KMS-11 (cell line): ENCODE measurements at regions not wholly inside any gene's neighbourhood (a gene's known extent, or its start where the extent isn't known, plus 50 kb on each side); places are given as distances from the start of the nearest gene placed in this dataset.

Experiments used
- H2AFZ ChIP-seq: fragments of 200-600 bp; sonication (generic); 2 replicates; pipeline ENCODE4 v1.6.1; 2016; ENCODE audit warnings: antibody characterized with exemption, mixed run types, low read depth
- H3K27ac ChIP-seq: fragments of 200-600 bp; sonication (generic); 2 replicates; pipeline ENCODE4 v1.6.1; 2016; ENCODE audit warnings: mild to moderate bottlenecking, mixed run types
- H3K27me3 ChIP-seq: fragments of 200-600 bp; sonication (generic); 2 replicates; pipeline ENCODE4 v1.6.1; 2017; ENCODE audit warnings: mild to moderate bottlenecking, low read depth, mixed run types, moderate library complexity; ENCODE audit not compliant: insufficient read depth
- H3K36me3 ChIP-seq: fragments of 200-600 bp; sonication (generic); 2 replicates; pipeline ENCODE4 v1.6.1; 2017; ENCODE audit warnings: mild to moderate bottlenecking, mixed run types; ENCODE audit not compliant: insufficient read depth
- H3K4me1 ChIP-seq: fragments of 200-600 bp; sonication (generic); 2 replicates; pipeline ENCODE4 v1.6.1; 2016; ENCODE audit warnings: mild to moderate bottlenecking, low read depth, mixed run types; ENCODE audit not compliant: poor library complexity, severe bottlenecking
- H3K4me2 ChIP-seq: fragments of 200-600 bp; sonication (generic); 2 replicates; pipeline ENCODE4 v1.7.0; 2016; ENCODE audit warnings: mild to moderate bottlenecking, mixed run types
- H3K4me3 ChIP-seq: fragments of 200-600 bp; sonication (generic); IDR thresholded peaks from 2 replicates; pipeline ENCODE4 v1.6.1; 2017; ENCODE audit warnings: low read depth, low read length, mixed read lengths; ENCODE audit not compliant: insufficient read depth
- H3K79me2 ChIP-seq: fragments of 200-600 bp; sonication (generic); 2 replicates; pipeline ENCODE4 v1.6.1; 2016; ENCODE audit warnings: low read depth, mixed run types; ENCODE audit not compliant: insufficient read depth
- H3K9ac ChIP-seq: fragments of 200-600 bp; sonication (generic); 2 replicates; pipeline ENCODE4 v1.6.1; 2016; ENCODE audit warnings: mild to moderate bottlenecking, mixed run types
- H4K20me1 ChIP-seq: fragments of 200-600 bp; sonication (generic); 2 replicates; pipeline ENCODE4 v1.6.1; 2016; ENCODE audit warnings: mild to moderate bottlenecking, mixed run types; ENCODE audit not compliant: insufficient read depth
- CTCF ChIP-seq: fragments of 200-600 bp; sonication (generic); conservative IDR thresholded peaks from 2 replicates; pipeline ENCODE4 v1.6.1; 2017; ENCODE audit warnings: low read depth, mild to moderate bottlenecking, antibody characterized with exemption, low read length, moderate library complexity, mixed read lengths

- Histone ChIP-seq H3K27ac (no peak overlapping the region), H4K20me1 (no peaks in the 10 kb centered on the region), H3K4me1 (no peaks in the 10 kb centered on the region), H3K4me2 (no peak overlapping the region), H2AFZ (no peak overlapping the region), H3K27me3 (no peaks in the 10 kb centered on the region), H3K36me3 (no peaks in the 10 kb centered on the region), H3K9ac (no peak overlapping the region), H3K79me2 (no peaks in the 10 kb centered on the region), H3K4me3 (no peak overlapping the region)
- no peak for TF ChIP-seq CTCF
Observed at GRCh38 chr4:13875181-13875580, 247.7 kb upstream of the BOD1L1 start.

- no peak overlapping the region for H3K4me3 ChIP-seq
Observed at GRCh38 chr4:13876131-13876530, 248.6 kb upstream of the BOD1L1 start.

GRCh38 chr4:13876940-13877339 is 249.4 kb upstream of the BOD1L1 start:
- H2AFZ ChIP-seq = no peak overlapping the region
- H4K20me1 ChIP-seq = no peaks in the 10 kb centered on the region
- no peak overlapping the region for H3K27ac ChIP-seq
- H3K4me3 ChIP-seq = no peak overlapping the region
- H3K27me3 ChIP-seq = no peaks in the 10 kb centered on the region
- no peak for TF ChIP-seq CTCF
- no peak overlapping the region for H3K9ac ChIP-seq
- no peak overlapping the region for H3K4me2 ChIP-seq
- no peaks in the 10 kb centered on the region for H3K79me2 ChIP-seq
- no peaks in the 10 kb centered on the region for H3K36me3 ChIP-seq
- no peaks in the 10 kb centered on the region for H3K4me1 ChIP-seq

More at GRCh38 chr4:13876131-13876530, 248.6 kb upstream of the BOD1L1 start:
- no peak overlapping the region for H3K27ac ChIP-seq
- TF ChIP-seq CTCF = no peak
- H3K79me2 ChIP-seq = no peaks in the 10 kb centered on the region
- H3K9ac ChIP-seq = no peak overlapping the region
- H3K4me2 ChIP-seq = no peak overlapping the region
- H2AFZ ChIP-seq = no peak overlapping the region
- no peaks in the 10 kb centered on the region for H3K27me3 ChIP-seq
- H3K36me3 ChIP-seq = no peaks in the 10 kb centered on the region
- H3K4me1 ChIP-seq = no peaks in the 10 kb centered on the region
- H4K20me1 ChIP-seq = no peaks in the 10 kb centered on the region

- H3K27me3 ChIP-seq = no peaks in the 10 kb centered on the region
- no peaks in the 10 kb centered on the region for H3K79me2 ChIP-seq
- TF ChIP-seq CTCF = no peak
- no peak overlapping the region for H3K27ac ChIP-seq
- H2AFZ ChIP-seq = no peak overlapping the region
- no peak overlapping the region for H3K4me2 ChIP-seq
- H4K20me1 ChIP-seq = no peaks in the 10 kb centered on the region
- no peak overlapping the region for H3K9ac ChIP-seq
- no peaks in the 10 kb centered on the region for H3K4me1 ChIP-seq
- H3K4me3 ChIP-seq = no peak overlapping the region
- no peaks in the 10 kb centered on the region for H3K36me3 ChIP-seq
Observed at GRCh38 chr4:13877626-13878025, 250.1 kb upstream of the BOD1L1 start.
